ENCODE measurements at regions not wholly inside any gene's neighbourhood (a gene's known extent, or its start where the extent isn't known, plus 50 kb on each side); places are given as distances from the start of the nearest gene placed in this dataset.
"Not testable (repeated sequence)": the region's sequence is repeated elsewhere in the genome, so short reads cannot be mapped to it uniquely, and the experiment has no call there.

- DNase-seq (ENCODE audit: low read depth): peak; percentile 96
Observed at GRCh38 chr12:127559349-127560040, 707.5 kb upstream of the TMEM132C start.

GRCh38 chr12:127560041-127560478 is 706.9 kb upstream of the TMEM132C start:
- DNase-seq (ENCODE audit: low read depth): no peak

- DNase-seq (ENCODE audit: low read depth): no peak
Observed at GRCh38 chr12:127562816-127563215, 704.2 kb upstream of the TMEM132C start.

- DNase-seq (ENCODE audit: low read depth): no peak
Observed at GRCh38 chr12:127565241-127565640, 701.7 kb upstream of the TMEM132C start.

GRCh38 chr12:127567531-127567930 is 699.4 kb upstream of the TMEM132C start:
- DNase-seq (ENCODE audit: low read depth): no peak

- no peak for DNase-seq (ENCODE audit: low read depth)
Observed at GRCh38 chr12:127570387-127570786, 696.6 kb upstream of the TMEM132C start.

GRCh38 chr12:127570793-127571360 is 696.1 kb upstream of the TMEM132C start:
- peak; percentile 72 for DNase-seq (ENCODE audit: low read depth)

- no peak for DNase-seq (ENCODE audit: low read depth)
Observed at GRCh38 chr12:127571578-127571977, 695.4 kb upstream of the TMEM132C start.

GRCh38 chr12:127579446-127579845 is 687.5 kb upstream of the TMEM132C start:
- no peak for DNase-seq (ENCODE audit: low read depth)

- DNase-seq (ENCODE audit: low read depth): no peak
Observed at GRCh38 chr12:127582074-127582473, 684.9 kb upstream of the TMEM132C start.

GRCh38 chr12:127583041-127583440 is 683.9 kb upstream of the TMEM132C start:
- no peak for DNase-seq (ENCODE audit: low read depth)

GRCh38 chr12:127588249-127588648 is 678.7 kb upstream of the TMEM132C start:
- DNase-seq (ENCODE audit: low read depth): peak; percentile 84

GRCh38 chr12:127589541-127589940 is 677.4 kb upstream of the TMEM132C start:
- DNase-seq (ENCODE audit: low read depth): no peak

GRCh38 chr12:127590868-127591267 is 676.1 kb upstream of the TMEM132C start:
- DNase-seq (ENCODE audit: low read depth): no peak

- no peak for DNase-seq (ENCODE audit: low read depth)
Observed at GRCh38 chr12:127592245-127592644, 674.7 kb upstream of the TMEM132C start.

- no peak for DNase-seq (ENCODE audit: low read depth)
Observed at GRCh38 chr12:127594351-127594970, 672.5 kb upstream of the TMEM132C start.

GRCh38 chr12:127595506-127595905 is 671.5 kb upstream of the TMEM132C start:
- DNase-seq (ENCODE audit: low read depth): no peak

- no peak for DNase-seq (ENCODE audit: low read depth)
Observed at GRCh38 chr12:127596891-127597290, 670.1 kb upstream of the TMEM132C start.

GRCh38 chr12:127599436-127599835 is 667.5 kb upstream of the TMEM132C start:
- DNase-seq (ENCODE audit: low read depth): no peak

- DNase-seq (ENCODE audit: low read depth): no peak
Observed at GRCh38 chr12:127600211-127600610, 666.8 kb upstream of the TMEM132C start.

- no peak for DNase-seq (ENCODE audit: low read depth)
Observed at GRCh38 chr12:127606476-127607015, 660.4 kb upstream of the TMEM132C start.

GRCh38 chr12:127607146-127607725 is 659.7 kb upstream of the TMEM132C start:
- no peak for DNase-seq (ENCODE audit: low read depth)

- DNase-seq (ENCODE audit: low read depth): not testable (repeated sequence)
Observed at GRCh38 chr12:127608359-127608758, 658.6 kb upstream of the TMEM132C start.

Data from Daoy (cell line).